ENCODE measurements at regions not wholly inside any gene's neighbourhood (a gene's known extent, or its start where the extent isn't known, plus 50 kb on each side); places are given as distances from the start of the nearest gene placed in this dataset.

GRCh38 chr7:85528581-85528980, 341.7 kb upstream of the SEMA3D start:
- TF ChIP-seq, protein P1, sequence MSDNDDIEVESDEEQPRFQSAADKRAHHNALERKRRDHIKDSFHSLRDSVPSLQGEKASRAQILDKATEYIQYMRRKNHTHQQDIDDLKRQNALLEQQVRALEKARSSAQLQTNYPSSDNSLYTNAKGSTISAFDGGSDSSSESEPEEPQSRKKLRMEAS (IDR thresholded peaks at IDR 0.05): no peak
- no peak for TF ChIP-seq YY1 (IDR thresholded peaks at IDR 0.05; ENCODE audit: low read depth)
- no peak for TF ChIP-seq TAF1 (IDR thresholded peaks at IDR 0.05; ENCODE audit: low read depth)

All from Ishikawa (cell line).